K562 (cell line): ENCODE measurements at regions not wholly inside any gene's neighbourhood (a gene's known extent, or its start where the extent isn't known, plus 50 kb on each side); places are given as distances from the start of the nearest gene placed in this dataset.

Experiments used
- CHD2 ChIP-seq: IDR thresholded peaks from 2 replicates; pipeline ENCODE4 v1.6.1; 2011; ENCODE audit warnings: low read depth, low read length
- CREB1 ChIP-seq, 2 experiments: sonication (generic) in 1 of 2; formaldehyde crosslinking in 1 of 2; IDR thresholded peaks; 2 replicates each; pipeline versions ENCODE4 v1.6.1 to v1.8.0; 2012 to 2022; ENCODE audit warnings: inconsistent platforms in 1 of 2, mild to moderate bottlenecking in 1 of 2, missing genetic modification reagents in 1 of 2, moderate library complexity in 1 of 2
- ESRRA ChIP-seq: fragments of 450-650 bp; IDR thresholded peaks from 2 replicates; pipeline ENCODE4 v1.6.1; 2014; ENCODE audit warnings: low read depth, mild to moderate bottlenecking, moderate library complexity, borderline replicate concordance
- EZH2 ChIP-seq: IDR thresholded peaks from 2 replicates; pipeline ENCODE4 v1.6.1; 2012; ENCODE audit warnings: low read depth, mild to moderate bottlenecking, inconsistent platforms, low read length, borderline replicate concordance
- ILK ChIP-seq: fragments of 450-650 bp; IDR thresholded peaks from 2 replicates; pipeline ENCODE4 v1.6.1; 2016; ENCODE audit warnings: missing genetic modification characterization, low read depth, mild to moderate bottlenecking, missing compliant biosample characterization, moderate library complexity, borderline replicate concordance
- MYC ChIP-seq, 2 experiments: fragments of 250-450 bp in 1 of 2; sonication (Bioruptor Pico) in 1 of 2; IDR thresholded peaks; 2 replicates each; pipeline versions ENCODE4 v1.5.1 to v1.6.1; 2012 to 2021; ENCODE audit warnings: low read depth in 2 of 2, borderline replicate concordance in 1 of 2, improper control_type of control experiment in 1 of 2, low read length in 1 of 2, mild to moderate bottlenecking in 1 of 2, moderate library complexity in 1 of 2
- SREBF1 ChIP-seq: fragments of 150-350 bp; IDR thresholded peaks from 2 replicates; pipeline ENCODE4 v1.6.1; 2014; ENCODE audit warnings: antibody characterized with exemption, low read depth, low read length, borderline replicate concordance
- TF ChIP-seq, protein P1 (sequence below), 3 experiments: IDR thresholded peaks in 2 of 3; conservative IDR thresholded peaks in 1 of 3; 2 replicates each; pipeline ENCODE4 v1.5.1; 2011 to 2012; ENCODE audit warnings: low read length in 3 of 3, mild to moderate bottlenecking in 3 of 3, control low read depth in 2 of 3, improper control_type of control experiment in 1 of 3, inconsistent platforms in 1 of 3, low read depth in 1 of 3, mixed read lengths in 1 of 3, moderate library complexity in 1 of 3; ENCODE audit not compliant: insufficient read depth in 2 of 3

DNA sequence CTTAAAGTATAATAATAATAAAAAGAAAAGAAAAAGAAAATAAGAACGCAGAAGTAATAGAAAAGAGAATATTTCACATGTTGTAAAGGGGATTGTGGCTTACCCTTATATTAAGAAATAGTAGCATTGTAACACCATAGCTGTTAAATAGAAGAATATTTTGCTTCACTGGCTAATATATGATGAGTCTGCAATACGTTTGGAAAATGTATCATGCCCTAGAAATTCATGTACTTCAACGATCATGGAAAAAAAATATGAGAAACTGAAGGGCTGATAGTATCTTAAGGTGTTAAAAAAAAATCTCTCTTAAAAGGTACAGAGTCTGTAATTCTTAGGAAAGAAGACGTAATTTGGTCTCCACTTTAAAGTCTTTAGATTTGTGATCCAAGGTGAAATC is 1390.5 kb upstream of the ADGRL2 start:
- TF ChIP-seq ESRRA (no peak), ILK (tag) (no peak), MYC (IDR thresholded peaks at IDR 0.05; ENCODE audit: low read depth, low read length) (no peak), MYC (CRISPR knock-in tag; IDR thresholded peaks at IDR 0.05; ENCODE audit: borderline replicate concordance, low read depth) (no peak), CHD2 (no peak), CREB1 (IDR thresholded peaks at IDR 0.05) (no peak), CREB1 (CRISPR knock-in tag; IDR thresholded peaks at IDR 0.05) (no peak), SREBF1 (no peak), EZH2 (no peak)
- TF ChIP-seq, protein P1, sequence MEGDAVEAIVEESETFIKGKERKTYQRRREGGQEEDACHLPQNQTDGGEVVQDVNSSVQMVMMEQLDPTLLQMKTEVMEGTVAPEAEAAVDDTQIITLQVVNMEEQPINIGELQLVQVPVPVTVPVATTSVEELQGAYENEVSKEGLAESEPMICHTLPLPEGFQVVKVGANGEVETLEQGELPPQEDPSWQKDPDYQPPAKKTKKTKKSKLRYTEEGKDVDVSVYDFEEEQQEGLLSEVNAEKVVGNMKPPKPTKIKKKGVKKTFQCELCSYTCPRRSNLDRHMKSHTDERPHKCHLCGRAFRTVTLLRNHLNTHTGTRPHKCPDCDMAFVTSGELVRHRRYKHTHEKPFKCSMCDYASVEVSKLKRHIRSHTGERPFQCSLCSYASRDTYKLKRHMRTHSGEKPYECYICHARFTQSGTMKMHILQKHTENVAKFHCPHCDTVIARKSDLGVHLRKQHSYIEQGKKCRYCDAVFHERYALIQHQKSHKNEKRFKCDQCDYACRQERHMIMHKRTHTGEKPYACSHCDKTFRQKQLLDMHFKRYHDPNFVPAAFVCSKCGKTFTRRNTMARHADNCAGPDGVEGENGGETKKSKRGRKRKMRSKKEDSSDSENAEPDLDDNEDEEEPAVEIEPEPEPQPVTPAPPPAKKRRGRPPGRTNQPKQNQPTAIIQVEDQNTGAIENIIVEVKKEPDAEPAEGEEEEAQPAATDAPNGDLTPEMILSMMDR (IDR thresholded peaks at IDR 0.05 in 2 of 3, conservative IDR thresholded peaks at IDR 0.05 in 1 of 3; ENCODE audit: insufficient read depth in 2 of 3, low read depth in 1 of 3, low read length in 3 of 3): no peak
